ENCODE measurements at regions not wholly inside any gene's neighbourhood (a gene's known extent, or its start where the extent isn't known, plus 50 kb on each side); places are given as distances from the start of the nearest gene placed in this dataset.

DNA sequence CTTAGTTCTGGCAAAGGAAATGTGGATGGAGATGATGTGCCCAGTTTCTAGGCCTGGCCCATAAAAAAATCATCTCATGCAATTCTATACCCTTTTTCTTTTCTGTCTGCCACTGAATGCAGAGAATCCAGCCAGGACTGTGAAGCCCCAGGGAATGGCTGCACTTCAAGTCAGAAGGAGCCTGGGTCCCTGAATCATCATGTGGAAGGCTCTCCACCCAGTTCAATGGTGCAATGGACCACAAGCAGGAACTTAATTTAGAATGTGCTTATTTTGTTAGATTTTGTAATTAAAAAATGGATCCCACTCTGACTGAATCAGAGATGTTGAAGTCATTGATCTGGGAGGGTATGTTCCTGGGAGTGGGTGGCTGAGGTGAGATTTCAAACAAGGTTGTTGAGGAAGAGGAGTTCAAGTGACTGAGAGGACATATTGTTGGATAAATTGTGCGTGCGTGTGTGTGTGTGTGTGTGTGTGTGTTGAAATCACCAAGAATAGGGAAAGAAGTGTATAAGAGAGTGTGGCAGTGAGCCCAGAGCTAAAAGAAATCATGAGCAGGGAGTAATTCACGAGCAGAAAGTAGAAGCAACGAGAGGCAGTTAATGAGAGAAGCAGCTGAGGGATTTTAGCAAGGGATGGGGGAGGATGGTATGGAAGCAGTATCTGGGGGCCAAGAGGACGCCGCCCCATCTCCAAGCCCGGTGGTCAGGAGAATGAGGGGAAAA, 125.4 kb downstream of the TMX1 start:
- no peak for TF ChIP-seq POLR2A (IDR thresholded peaks at IDR 0.05)
- TF ChIP-seq, protein P1, sequence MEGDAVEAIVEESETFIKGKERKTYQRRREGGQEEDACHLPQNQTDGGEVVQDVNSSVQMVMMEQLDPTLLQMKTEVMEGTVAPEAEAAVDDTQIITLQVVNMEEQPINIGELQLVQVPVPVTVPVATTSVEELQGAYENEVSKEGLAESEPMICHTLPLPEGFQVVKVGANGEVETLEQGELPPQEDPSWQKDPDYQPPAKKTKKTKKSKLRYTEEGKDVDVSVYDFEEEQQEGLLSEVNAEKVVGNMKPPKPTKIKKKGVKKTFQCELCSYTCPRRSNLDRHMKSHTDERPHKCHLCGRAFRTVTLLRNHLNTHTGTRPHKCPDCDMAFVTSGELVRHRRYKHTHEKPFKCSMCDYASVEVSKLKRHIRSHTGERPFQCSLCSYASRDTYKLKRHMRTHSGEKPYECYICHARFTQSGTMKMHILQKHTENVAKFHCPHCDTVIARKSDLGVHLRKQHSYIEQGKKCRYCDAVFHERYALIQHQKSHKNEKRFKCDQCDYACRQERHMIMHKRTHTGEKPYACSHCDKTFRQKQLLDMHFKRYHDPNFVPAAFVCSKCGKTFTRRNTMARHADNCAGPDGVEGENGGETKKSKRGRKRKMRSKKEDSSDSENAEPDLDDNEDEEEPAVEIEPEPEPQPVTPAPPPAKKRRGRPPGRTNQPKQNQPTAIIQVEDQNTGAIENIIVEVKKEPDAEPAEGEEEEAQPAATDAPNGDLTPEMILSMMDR (IDR thresholded peaks at IDR 0.05) = no peak

Data from adrenal gland (tissue), 5 donors.